PC-3 (cell line): ENCODE measurements at regions not wholly inside any gene's neighbourhood (a gene's known extent, or its start where the extent isn't known, plus 50 kb on each side); places are given as distances from the start of the nearest gene placed in this dataset.

Experiments used
- EZH2 ChIP-seq: fragments of 300-600 bp; sonication (generic); IDR thresholded peaks from one replicate; pipeline ENCODE4 v1.6.1; 2017; ENCODE audit warnings: antibody characterized with exemption, mild to moderate bottlenecking, low read length; ENCODE audit not compliant: unreplicated experiment
- EZH2phosphoT487 ChIP-seq: fragments of 300-600 bp; sonication (generic); IDR thresholded peaks from 2 replicates; pipeline ENCODE4 v1.6.1; 2018; ENCODE audit warnings: mild to moderate bottlenecking, antibody characterized with exemption, low read length, borderline replicate concordance
- TF ChIP-seq, protein P1 (sequence below): fragments of 300-600 bp; sonication (generic); conservative IDR thresholded peaks from 2 replicates; pipeline ENCODE4 v1.5.1; 2017; ENCODE audit warnings: antibody characterized with exemption, low read depth, mild to moderate bottlenecking, low read length

DNA sequence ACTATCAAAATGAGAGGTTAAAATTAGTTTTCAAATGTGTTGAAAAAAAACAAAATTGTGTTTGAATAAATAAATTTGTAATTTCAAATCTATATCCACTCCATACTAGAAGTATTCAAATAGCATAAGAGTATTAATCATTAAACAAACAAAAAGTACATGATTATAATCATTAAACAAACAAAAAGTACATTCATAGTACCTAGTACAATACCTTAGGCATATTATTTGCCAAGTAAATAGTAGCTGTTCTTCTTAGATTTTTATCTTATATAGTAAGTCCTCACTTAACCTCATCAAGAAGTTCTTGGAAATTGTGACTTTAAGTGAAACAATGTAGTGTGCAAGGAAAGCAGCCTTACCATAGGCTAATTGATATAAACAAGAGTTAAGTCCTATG, 349.3 kb upstream of the VWC2 start:
- TF ChIP-seq, protein P1, sequence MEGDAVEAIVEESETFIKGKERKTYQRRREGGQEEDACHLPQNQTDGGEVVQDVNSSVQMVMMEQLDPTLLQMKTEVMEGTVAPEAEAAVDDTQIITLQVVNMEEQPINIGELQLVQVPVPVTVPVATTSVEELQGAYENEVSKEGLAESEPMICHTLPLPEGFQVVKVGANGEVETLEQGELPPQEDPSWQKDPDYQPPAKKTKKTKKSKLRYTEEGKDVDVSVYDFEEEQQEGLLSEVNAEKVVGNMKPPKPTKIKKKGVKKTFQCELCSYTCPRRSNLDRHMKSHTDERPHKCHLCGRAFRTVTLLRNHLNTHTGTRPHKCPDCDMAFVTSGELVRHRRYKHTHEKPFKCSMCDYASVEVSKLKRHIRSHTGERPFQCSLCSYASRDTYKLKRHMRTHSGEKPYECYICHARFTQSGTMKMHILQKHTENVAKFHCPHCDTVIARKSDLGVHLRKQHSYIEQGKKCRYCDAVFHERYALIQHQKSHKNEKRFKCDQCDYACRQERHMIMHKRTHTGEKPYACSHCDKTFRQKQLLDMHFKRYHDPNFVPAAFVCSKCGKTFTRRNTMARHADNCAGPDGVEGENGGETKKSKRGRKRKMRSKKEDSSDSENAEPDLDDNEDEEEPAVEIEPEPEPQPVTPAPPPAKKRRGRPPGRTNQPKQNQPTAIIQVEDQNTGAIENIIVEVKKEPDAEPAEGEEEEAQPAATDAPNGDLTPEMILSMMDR, result no peak
- no peak for TF ChIP-seq EZH2phosphoT487
- no peak for TF ChIP-seq EZH2
